H54 (cell line): ENCODE measurements at regions not wholly inside any gene's neighbourhood (a gene's known extent, or its start where the extent isn't known, plus 50 kb on each side); places are given as distances from the start of the nearest gene placed in this dataset.
"Not testable (repeated sequence)": the region's sequence is repeated elsewhere in the genome, so short reads cannot be mapped to it uniquely, and the experiment has no call there.

ENCODE experiments used
- DNase-seq: peaks from one replicate; pipeline ENCODE4 v3.0.0; 2011; ENCODE audit warnings: low spot score, mixed read lengths; ENCODE audit not compliant: insufficient read length
- FAIRE-seq: peaks from 3 replicates; lab custom pipeline; 2011; peaks lifted over from hg19 to GRCh38; lab: Jason Lieb, UNC
- POLR2A ChIP-seq: IDR thresholded peaks from 2 replicates; pipeline ENCODE4 v1.6.1; 2011; ENCODE audit warnings: low read depth, mild to moderate bottlenecking, low read length

DNA sequence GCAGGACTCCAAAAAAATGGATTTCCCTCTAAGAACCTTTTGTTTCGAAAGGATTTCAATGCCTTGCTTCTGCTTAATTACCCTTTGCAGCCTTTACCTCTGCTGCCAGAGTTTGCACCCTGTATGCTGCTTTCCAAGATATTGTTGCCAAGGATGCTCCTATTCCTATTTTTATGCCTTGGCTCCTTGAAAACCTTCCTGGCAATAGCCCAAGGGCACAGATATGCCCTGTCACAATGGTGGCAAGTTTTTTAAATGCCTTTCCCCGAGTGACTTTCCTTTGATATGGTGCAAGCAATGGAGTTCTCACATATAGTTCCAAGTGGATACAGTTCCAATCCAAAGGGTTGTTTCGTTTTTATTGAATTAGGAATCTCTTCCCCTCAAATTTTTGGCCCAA is 1983.0 kb downstream of the MRPL39 start:
- no peak for TF ChIP-seq POLR2A
- no peak for DNase-seq
- FAIRE-seq = no peak

DNA sequence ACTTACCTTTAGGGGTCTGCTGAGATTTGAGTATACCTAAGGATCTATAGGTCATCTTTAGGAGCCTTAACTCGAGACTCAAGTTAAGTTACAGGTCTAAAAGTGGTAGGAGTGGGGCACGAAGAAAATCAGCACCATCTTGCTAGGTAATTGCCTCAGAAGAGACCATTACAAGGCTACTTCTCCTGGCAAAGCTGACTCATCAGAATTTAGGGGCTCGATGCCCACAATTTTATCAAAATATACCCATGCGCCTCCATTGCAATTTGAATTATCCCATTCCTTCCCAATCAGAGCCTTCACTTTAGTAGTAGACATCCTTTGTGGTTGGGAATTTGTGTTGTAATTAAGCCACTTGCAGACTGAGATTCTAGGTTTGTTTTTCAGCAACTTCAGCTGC is 1994.3 kb downstream of the MRPL39 start:
- no peak for TF ChIP-seq POLR2A
- FAIRE-seq = no peak
- no peak for DNase-seq

DNA sequence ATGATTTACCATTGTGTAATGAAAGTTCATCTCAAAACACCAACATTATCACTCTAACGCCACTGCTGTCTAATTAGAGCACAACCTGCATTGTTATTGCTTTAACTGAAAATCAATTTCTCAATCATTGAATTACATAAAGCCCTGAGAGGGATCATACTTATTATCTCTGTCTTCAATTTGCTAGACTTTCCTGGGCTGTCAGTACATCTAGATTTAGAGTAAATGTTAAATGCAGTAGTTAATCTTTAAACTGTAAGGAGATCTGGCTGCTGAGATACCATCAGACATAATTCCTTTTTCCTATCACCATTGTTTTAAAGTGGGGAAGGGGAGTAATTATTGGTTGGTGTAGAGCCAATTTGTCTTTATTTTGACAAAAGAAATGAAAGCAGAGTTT is 1995.1 kb downstream of the MRPL39 start:
- FAIRE-seq (no peak), DNase-seq (no peak)
- no peak for TF ChIP-seq POLR2A

DNA sequence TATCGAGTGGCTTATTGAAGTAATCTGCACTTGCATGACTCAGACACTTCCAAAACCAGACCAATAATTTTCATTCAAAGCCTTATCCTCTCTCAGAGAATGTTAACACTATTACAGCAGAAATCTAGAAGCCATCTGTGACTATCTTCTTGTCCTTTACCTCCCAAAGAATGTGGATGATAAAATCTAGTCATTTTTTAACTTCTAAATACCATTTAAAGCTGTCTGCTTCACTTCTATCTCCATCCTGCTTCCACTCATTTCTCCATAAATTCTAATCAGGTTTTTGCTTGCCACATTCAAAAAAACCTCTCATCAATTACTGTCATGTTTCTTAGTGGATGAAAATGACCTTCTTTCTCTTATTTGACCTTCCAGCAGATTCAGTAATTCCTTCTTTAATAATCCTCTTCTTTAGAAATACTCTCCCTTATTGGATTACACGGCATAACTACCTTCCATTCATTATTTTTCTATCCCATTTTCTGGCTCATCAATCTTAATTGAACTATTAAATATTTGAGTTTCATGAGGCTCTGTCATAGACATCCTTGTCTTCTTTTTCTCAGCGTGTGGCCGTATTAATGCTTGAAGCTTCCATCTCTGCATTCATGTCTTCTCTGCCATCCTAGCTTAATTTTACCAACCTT is 1999.4 kb downstream of the MRPL39 start:
- FAIRE-seq (no peak), DNase-seq (no peak)
- no peak for TF ChIP-seq POLR2A

DNA sequence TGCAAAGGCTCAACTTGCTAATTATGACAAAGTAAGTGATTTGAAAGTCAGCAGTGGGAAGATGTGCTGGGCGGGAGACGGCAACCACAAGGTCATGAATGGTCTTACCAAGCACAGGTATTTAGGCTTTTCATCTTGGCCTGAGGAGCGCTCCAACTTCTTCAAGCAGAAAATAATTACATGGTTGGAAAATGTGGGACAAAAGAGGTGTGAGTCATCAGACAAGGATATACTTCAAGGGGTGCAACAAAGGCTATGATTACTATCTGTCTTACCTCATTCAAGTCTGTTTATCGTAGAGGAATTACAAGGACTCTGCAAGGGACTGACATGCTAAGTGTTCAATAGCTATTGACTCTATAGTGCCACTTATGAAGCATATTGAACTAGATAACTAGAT is 2005.7 kb downstream of the MRPL39 start:
- no peak for DNase-seq
- TF ChIP-seq POLR2A = no peak
- FAIRE-seq = no peak

DNA sequence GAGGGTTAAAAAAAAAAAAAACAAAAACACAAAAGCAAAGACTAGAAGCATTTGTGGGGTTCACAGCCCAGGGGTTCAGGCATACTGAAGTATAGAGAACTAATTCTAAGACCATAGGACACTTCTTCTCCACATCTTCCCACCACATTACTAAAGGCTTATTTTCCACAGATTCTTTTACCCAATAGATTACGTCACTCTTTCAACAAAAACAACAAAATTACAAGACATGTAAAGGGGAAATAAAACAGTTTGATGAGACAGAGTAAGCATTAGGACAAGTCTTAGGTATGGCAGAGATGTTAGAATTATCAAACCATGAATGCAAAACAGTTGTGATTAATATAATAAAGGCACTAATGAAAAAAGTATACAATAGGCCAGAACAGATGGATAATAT is 2013.7 kb downstream of the MRPL39 start:
- TF ChIP-seq POLR2A = no peak
- DNase-seq = no peak
- no peak for FAIRE-seq

DNA sequence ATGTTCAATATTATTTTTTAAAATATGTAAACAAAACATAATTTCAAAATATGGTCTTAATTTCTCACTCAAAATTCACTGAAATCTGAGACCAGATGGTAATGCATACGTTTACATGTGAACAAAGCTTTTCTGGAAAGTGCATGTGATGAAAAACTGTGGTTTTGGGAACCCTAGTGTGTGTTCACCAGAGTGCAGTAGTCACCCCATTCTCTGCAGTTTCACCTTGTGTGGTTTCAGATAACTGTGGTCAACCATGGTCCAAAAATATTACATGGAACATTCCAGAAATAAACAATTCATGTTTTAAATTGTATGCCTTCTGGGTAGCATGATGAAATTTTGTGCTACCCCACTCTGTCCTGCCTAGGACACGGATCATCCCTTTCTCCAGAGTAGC is 2021.9 kb downstream of the MRPL39 start:
- no peak for TF ChIP-seq POLR2A
- FAIRE-seq = no peak
- DNase-seq = no peak

DNA sequence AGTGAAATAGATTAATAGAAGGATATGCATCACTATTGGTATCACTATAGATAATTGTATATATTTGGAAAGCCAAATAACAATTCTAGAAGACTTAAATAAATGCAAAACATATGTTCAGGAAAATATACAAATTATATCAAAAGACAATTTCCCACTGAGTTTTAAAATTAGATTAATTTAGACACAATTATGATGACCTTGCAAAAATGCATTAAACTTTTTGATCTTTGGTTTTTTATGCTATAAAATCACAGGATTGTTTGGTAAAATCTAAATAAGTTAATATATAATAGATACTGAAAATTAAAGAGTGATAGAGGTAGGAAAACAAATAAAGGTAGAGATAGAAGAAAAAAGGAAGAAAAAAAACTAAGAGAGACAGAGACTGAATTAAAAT is 2027.7 kb downstream of the MRPL39 start:
- DNase-seq (no peak), FAIRE-seq (no peak)
- no peak for TF ChIP-seq POLR2A

DNA sequence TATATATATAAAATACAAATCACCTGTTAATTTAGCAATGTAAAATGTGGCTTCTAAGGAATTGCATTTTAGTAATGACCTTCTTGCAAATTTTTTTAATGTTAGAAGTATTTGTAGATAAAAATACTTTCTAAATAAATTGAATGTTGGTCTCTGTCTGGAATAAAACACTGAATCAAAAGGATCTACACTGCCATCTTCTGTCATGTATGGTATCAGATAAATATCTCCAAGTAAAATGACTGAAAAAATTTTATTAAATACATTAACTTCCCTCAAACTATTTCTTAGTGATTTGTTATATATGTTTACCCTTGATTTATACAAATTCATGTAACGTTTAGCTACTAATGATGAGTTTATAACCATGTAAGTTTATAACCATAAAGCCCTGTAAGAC is 2029.3 kb downstream of the MRPL39 start:
- FAIRE-seq (no peak), DNase-seq (no peak)
- TF ChIP-seq POLR2A = no peak

DNA sequence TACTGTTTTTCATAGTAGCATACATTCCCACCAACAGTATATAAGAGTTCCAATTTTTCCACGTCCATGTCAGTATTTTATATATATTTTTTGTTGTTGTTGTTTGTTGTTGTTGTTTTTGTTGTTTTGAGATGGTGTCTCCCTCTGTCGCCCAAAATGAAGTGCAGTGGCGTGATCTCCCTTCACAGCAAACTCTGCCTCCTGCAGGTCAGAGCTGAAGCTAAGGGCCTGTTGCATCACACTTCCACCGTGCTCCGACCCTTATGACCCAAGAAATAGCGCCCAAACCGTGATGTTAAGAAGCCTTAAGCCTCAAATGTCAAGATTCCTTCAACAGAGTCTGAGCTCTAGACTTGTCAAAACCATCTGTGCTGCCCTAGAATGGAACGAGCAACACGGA is 2032.3 kb downstream of the MRPL39 start:
- no peak for TF ChIP-seq POLR2A
- FAIRE-seq (no peak), DNase-seq (no peak)

DNA sequence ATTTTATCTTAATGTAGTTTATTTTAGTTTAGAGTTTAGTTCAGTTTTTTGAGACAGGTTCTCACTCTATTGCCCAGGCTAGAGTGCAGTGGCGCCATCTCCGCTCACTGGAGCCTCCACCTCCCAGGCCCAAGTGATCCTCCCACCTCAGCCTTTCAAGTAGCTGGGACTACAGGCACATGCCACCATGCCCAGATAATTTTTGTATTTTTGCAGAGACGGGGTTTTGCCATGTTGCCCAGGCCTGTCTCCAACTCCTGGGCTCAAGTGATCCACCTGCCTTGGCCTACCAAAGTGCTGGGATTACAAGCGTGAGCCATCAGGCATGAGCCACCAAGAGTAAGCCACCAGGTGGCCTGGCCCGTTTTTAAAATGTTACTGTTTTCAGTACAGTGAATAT is 2058.4 kb downstream of the MRPL39 start:
- not testable (repeated sequence) for DNase-seq, FAIRE-seq

DNA sequence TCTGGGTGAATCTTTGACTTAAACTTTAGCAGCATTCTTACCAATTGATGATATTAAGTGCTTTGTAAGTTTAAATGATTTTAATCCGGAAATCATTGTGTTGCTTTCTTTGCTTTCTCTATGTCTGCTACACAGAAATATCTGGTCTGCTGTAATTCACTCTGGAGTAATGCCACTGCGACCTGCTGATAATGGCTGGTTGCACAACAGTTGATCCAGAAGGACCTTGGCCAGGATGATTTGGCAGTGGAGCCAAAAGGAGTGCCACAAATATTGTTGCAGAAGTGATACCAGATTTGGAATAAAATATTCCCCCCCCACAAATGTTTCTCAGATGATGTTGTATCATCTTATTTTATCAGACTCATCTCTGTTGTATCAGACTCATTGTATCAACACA is 2063.9 kb downstream of the MRPL39 start:
- no peak for DNase-seq
- no peak for TF ChIP-seq POLR2A
- no peak for FAIRE-seq

DNA sequence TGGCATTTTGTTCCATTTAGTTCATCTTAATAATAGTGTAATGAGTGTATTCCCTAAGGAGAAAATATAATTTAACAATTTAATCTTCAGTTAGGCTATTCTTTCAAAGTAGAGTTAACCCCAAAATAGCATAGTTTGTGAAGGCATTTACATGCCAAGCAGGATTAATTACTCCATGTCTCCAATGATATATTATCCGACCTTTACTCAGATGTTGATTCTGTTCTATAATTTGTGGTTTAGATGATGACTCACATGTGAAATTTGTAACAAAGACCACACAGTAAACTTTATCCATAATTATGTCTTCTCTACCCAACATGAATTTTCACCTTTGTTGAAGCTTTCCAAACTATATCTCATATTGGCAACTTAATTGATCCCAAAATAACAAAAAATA is 2065.2 kb downstream of the MRPL39 start:
- FAIRE-seq (no peak), DNase-seq (no peak)
- TF ChIP-seq POLR2A = no peak

DNA sequence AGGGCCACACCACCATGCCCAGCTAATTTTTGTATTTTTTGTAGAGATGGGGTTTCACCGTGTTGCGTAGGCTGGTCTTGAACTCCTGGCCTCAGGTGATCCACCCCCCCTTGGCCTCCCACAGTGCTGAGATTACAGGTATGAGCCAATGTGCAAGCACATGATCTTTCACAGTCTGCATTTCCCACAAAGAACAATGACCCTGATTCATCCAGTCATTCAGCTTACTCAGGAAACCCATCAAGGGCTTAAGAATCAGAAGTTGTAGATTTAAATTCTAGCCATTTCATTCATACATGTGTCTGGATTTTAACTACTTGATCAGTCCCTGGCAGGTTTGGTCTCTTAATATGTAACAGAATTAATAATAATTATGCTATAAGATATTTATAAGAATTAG is 2065.7 kb downstream of the MRPL39 start:
- TF ChIP-seq POLR2A = no peak
- DNase-seq (no peak), FAIRE-seq (no peak)

DNA sequence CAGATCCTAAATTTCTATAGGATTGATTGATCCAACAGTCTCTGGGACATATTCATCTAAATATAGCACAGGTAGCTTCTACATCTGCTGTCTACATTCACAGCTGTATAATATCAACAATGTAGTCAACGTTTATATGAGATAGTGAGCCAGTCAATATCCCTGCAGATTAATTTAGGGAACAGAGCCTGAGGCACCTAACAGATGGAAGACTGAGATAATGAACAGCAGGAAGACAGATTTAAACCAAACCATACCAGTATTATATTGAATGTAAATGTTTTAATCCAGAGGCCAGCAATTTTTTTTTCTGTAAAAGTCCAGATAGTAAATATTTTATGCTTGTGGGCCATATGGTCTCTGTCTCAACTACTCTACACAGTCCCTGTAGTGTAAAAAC is 2072.4 kb downstream of the MRPL39 start:
- DNase-seq = no peak
- TF ChIP-seq POLR2A = no peak
- FAIRE-seq = no peak

DNA sequence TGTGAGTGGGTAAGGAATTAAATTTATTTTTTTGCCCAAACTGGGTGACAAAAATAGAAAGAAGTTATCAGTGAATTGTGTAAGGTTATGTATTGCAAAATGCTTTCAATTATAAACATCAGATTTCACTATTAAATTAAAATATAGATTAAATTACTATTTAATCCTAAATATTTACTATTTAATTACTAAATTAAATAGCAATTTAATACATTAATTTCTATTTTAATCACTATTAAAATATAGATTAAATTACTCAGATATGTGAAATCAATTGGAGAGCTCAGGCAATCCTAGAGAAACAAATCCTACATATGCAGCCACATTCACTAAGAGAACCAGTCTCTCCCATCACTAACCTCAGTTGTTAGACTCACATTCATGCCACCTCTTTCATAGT is 2075.8 kb downstream of the MRPL39 start:
- TF ChIP-seq POLR2A = no peak
- DNase-seq (no peak), FAIRE-seq (no peak)
